Hematopoietic multipotent progenitor cell treated with erythropoietin and hydrocortisone succinate and interleukin-3 and kit ligand, for 4 days (in vitro differentiated cells): ENCODE measurements at regions not wholly inside any gene's neighbourhood (a gene's known extent, or its start where the extent isn't known, plus 50 kb on each side); places are given as distances from the start of the nearest gene placed in this dataset.

Source experiments
- DNase-seq: peaks from one replicate; pipeline ENCODE4 v3.0.0-alpha.2; 2015

GRCh38 chr19:31502536-31503170, 153.4 kb upstream of the TSHZ3 start:
- DNase-seq = no peak

GRCh38 chr19:31503211-31503610, 154.0 kb upstream of the TSHZ3 start:
- DNase-seq = no peak

- DNase-seq = no peak
These were observed 155.0 kb upstream of the TSHZ3 start for GRCh38 chr19:31504221-31504620.

- no peak for DNase-seq
These were observed 156.3 kb upstream of the TSHZ3 start for GRCh38 chr19:31505596-31505910.

- DNase-seq = no peak
These were observed 156.9 kb upstream of the TSHZ3 start for GRCh38 chr19:31506102-31506501.

- no peak for DNase-seq
These were observed 161.4 kb upstream of the TSHZ3 start for GRCh38 chr19:31510635-31511034.

GRCh38 chr19:31511098-31511497, 161.9 kb upstream of the TSHZ3 start:
- no peak for DNase-seq

GRCh38 chr19:31511696-31512095, 162.5 kb upstream of the TSHZ3 start:
- no peak for DNase-seq

- no peak for DNase-seq
These were observed 163.1 kb upstream of the TSHZ3 start for GRCh38 chr19:31512181-31512970.

- no peak for DNase-seq
These were observed 164.6 kb upstream of the TSHZ3 start for GRCh38 chr19:31513841-31514240.

- no peak for DNase-seq
These were observed 166.7 kb upstream of the TSHZ3 start for GRCh38 chr19:31515931-31516330.

GRCh38 chr19:31516756-31517155, 167.5 kb upstream of the TSHZ3 start:
- no peak for DNase-seq

GRCh38 chr19:31517224-31518180, 168.3 kb upstream of the TSHZ3 start:
- no peak for DNase-seq

GRCh38 chr19:31518216-31519020, 169.2 kb upstream of the TSHZ3 start:
- DNase-seq = no peak

GRCh38 chr19:31519256-31519655, 170.0 kb upstream of the TSHZ3 start:
- no peak for DNase-seq

- DNase-seq = no peak
These were observed 170.7 kb upstream of the TSHZ3 start for GRCh38 chr19:31519908-31520307.

GRCh38 chr19:31520633-31521032, 171.4 kb upstream of the TSHZ3 start:
- DNase-seq = no peak

- DNase-seq = no peak
These were observed 176.4 kb upstream of the TSHZ3 start for GRCh38 chr19:31525610-31526147.

GRCh38 chr19:31527443-31527842, 178.2 kb upstream of the TSHZ3 start:
- DNase-seq = no peak

- DNase-seq = no peak
These were observed 179.0 kb upstream of the TSHZ3 start for GRCh38 chr19:31528261-31528660.

GRCh38 chr19:31529121-31529520, 179.9 kb upstream of the TSHZ3 start:
- DNase-seq = no peak

- no peak for DNase-seq
These were observed 181.5 kb upstream of the TSHZ3 start for GRCh38 chr19:31530781-31531180.
